KMS-11 (cell line): ENCODE measurements at regions not wholly inside any gene's neighbourhood (a gene's known extent, or its start where the extent isn't known, plus 50 kb on each side); places are given as distances from the start of the nearest gene placed in this dataset.

Experiments
- H2AFZ ChIP-seq: fragments of 200-600 bp; sonication (generic); 2 replicates; pipeline ENCODE4 v1.6.1; 2016; ENCODE audit warnings: antibody characterized with exemption, mixed run types, low read depth
- H3K27ac ChIP-seq: fragments of 200-600 bp; sonication (generic); 2 replicates; pipeline ENCODE4 v1.6.1; 2016; ENCODE audit warnings: mild to moderate bottlenecking, mixed run types
- H3K27me3 ChIP-seq: fragments of 200-600 bp; sonication (generic); 2 replicates; pipeline ENCODE4 v1.6.1; 2017; ENCODE audit warnings: mild to moderate bottlenecking, low read depth, mixed run types, moderate library complexity; ENCODE audit not compliant: insufficient read depth
- H3K36me3 ChIP-seq: fragments of 200-600 bp; sonication (generic); 2 replicates; pipeline ENCODE4 v1.6.1; 2017; ENCODE audit warnings: mild to moderate bottlenecking, mixed run types; ENCODE audit not compliant: insufficient read depth
- H3K4me1 ChIP-seq: fragments of 200-600 bp; sonication (generic); 2 replicates; pipeline ENCODE4 v1.6.1; 2016; ENCODE audit warnings: mild to moderate bottlenecking, low read depth, mixed run types; ENCODE audit not compliant: poor library complexity, severe bottlenecking
- H3K4me2 ChIP-seq: fragments of 200-600 bp; sonication (generic); 2 replicates; pipeline ENCODE4 v1.7.0; 2016; ENCODE audit warnings: mild to moderate bottlenecking, mixed run types
- H3K4me3 ChIP-seq: fragments of 200-600 bp; sonication (generic); IDR thresholded peaks from 2 replicates; pipeline ENCODE4 v1.6.1; 2017; ENCODE audit warnings: low read depth, low read length, mixed read lengths; ENCODE audit not compliant: insufficient read depth
- H3K79me2 ChIP-seq: fragments of 200-600 bp; sonication (generic); 2 replicates; pipeline ENCODE4 v1.6.1; 2016; ENCODE audit warnings: low read depth, mixed run types; ENCODE audit not compliant: insufficient read depth
- H3K9ac ChIP-seq: fragments of 200-600 bp; sonication (generic); 2 replicates; pipeline ENCODE4 v1.6.1; 2016; ENCODE audit warnings: mild to moderate bottlenecking, mixed run types
- H4K20me1 ChIP-seq: fragments of 200-600 bp; sonication (generic); 2 replicates; pipeline ENCODE4 v1.6.1; 2016; ENCODE audit warnings: mild to moderate bottlenecking, mixed run types; ENCODE audit not compliant: insufficient read depth
- TF ChIP-seq, protein P1 (sequence below): fragments of 200-600 bp; sonication (generic); conservative IDR thresholded peaks from 2 replicates; pipeline ENCODE4 v1.6.1; 2017; ENCODE audit warnings: low read depth, mild to moderate bottlenecking, antibody characterized with exemption, low read length, moderate library complexity, mixed read lengths

DNA sequence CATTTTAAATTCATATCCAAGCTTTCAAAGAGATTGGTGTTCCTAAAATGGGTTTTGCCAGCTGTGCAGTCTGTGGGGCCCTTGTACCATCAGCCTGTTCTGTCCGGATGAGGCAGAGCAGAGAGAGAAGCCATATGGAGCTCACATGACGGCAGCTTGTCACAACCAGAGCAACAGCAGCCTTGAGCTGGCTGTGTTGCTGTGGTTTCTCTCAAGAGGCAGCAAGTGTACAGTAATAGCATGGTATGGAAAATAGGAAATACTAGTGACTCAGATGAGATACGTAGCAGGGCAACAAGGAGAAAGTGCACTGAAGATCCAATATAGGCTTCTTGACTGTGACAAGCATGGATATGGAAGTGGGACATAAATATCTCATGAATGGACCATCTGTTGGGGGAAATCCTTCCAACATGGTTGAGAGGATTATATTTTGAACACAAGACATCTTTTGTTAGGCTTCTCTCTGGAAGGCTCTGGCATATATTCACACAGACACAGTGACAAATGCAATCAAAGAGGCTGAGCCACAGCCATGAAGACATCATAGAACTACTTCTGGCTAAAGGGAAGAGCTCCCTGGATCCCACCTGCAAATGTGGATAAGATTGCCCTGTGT lies 251.0 kb upstream of the TAC1 start:
- TF ChIP-seq, protein P1, sequence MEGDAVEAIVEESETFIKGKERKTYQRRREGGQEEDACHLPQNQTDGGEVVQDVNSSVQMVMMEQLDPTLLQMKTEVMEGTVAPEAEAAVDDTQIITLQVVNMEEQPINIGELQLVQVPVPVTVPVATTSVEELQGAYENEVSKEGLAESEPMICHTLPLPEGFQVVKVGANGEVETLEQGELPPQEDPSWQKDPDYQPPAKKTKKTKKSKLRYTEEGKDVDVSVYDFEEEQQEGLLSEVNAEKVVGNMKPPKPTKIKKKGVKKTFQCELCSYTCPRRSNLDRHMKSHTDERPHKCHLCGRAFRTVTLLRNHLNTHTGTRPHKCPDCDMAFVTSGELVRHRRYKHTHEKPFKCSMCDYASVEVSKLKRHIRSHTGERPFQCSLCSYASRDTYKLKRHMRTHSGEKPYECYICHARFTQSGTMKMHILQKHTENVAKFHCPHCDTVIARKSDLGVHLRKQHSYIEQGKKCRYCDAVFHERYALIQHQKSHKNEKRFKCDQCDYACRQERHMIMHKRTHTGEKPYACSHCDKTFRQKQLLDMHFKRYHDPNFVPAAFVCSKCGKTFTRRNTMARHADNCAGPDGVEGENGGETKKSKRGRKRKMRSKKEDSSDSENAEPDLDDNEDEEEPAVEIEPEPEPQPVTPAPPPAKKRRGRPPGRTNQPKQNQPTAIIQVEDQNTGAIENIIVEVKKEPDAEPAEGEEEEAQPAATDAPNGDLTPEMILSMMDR: no peak
- H3K4me3 ChIP-seq: no peak overlapping the region
- H3K27ac ChIP-seq: no peak overlapping the region
- no peaks in the 10 kb centered on the region for H3K36me3 ChIP-seq
- H3K4me2 ChIP-seq: no peak overlapping the region
- no peaks in the 10 kb centered on the region for H3K79me2 ChIP-seq
- H3K4me1 ChIP-seq: no peaks in the 10 kb centered on the region
- H3K27me3 ChIP-seq: no peaks in the 10 kb centered on the region
- no peaks in the 10 kb centered on the region for H4K20me1 ChIP-seq
- H3K9ac ChIP-seq: no peak overlapping the region
- H2AFZ ChIP-seq: no peak overlapping the region

DNA sequence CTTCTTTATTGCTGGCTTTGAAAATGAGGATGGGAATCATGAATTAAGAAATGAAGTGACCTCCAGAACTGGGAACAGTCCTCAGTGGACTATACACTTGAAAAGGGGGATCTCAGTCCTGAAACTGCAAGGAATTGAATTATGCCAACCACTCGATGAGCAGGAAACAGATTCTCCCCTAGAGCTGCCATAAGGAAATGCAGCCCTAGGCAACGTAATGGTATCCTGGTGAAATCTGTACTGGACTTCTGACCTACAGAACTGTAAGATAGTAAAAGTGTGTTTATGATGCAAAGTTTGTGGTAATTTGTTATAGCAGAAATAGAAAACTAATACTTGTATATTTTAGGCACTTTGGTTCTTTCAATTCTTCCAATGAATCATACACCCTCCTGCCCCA lies 236.4 kb upstream of the TAC1 start:
- Histone ChIP-seq H4K20me1 (no peaks in the 10 kb centered on the region), H3K36me3 (no peaks in the 10 kb centered on the region), H3K4me3 (no peak overlapping the region), H3K4me1 (no peaks in the 10 kb centered on the region), H2AFZ (no peak overlapping the region), H3K4me2 (no peak overlapping the region), H3K79me2 (no peaks in the 10 kb centered on the region), H3K27me3 (no peaks in the 10 kb centered on the region), H3K9ac (no peak overlapping the region), H3K27ac (no peak overlapping the region)
- TF ChIP-seq, protein P1: no peak

DNA sequence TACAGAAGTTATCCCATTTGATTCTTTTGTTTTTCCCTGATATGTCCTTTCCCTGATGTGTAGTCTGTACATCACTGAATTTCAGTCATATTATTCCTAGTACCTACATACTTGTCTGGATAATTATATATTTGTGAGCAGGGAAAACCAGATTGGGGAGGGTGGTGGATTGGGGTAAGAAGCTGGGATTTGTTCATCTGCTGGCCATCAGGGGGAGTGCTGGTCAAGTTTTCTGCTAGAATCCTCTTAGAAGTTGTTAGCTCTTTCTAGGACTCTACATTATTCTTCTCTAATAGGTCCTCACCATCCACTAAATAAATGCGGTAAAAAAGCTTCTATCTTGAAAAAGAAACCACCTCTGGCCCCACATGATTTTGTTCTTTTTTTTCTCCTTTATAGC lies 232.7 kb upstream of the TAC1 start:
- Histone ChIP-seq H3K4me2 (no peak overlapping the region), H3K27me3 (no peaks in the 10 kb centered on the region), H3K27ac (no peak overlapping the region), H3K36me3 (no peaks in the 10 kb centered on the region), H3K9ac (no peak overlapping the region), H3K4me3 (no peak overlapping the region), H2AFZ (no peak overlapping the region), H4K20me1 (no peaks in the 10 kb centered on the region), H3K79me2 (no peaks in the 10 kb centered on the region), H3K4me1 (no peaks in the 10 kb centered on the region)
- TF ChIP-seq, protein P1: peak; percentile 63

DNA sequence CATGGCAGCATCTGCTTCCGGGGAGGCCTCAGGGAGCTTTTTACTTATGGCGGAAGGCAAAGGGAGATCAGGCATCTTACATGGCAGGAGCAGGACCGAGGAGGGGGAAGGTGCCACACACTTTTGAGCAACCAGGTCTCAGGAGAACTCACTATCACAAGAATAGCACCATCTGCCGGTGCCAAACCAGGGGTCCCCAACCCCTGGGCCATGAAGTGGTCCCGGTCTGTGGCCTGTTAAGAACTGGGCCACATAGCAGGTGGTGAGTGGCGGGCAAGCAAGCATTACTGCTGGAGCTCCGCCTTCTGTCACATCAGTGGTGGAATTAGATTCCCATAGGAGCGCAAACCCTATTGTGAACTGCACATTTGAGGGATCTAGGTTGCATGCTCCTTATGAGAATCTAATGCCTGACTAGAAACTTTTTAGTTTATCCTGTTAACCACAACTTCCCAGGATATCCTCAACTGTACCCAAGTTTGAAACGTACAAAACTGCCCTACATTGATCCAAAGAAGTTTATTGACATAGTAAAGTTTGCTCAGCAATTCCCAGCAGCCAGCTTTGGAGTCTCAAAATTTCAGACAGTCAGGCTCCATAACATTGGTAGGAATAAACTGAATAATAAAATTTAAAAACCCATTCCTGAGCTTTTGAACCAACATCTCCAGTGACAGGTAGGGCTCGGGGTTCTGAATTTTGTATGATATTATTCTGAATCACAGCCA lies 228.4 kb upstream of the TAC1 start:
- no peak overlapping the region for H3K4me2 ChIP-seq
- no peaks in the 10 kb centered on the region for H3K79me2 ChIP-seq
- no peaks in the 10 kb centered on the region for H3K36me3 ChIP-seq
- H3K4me1 ChIP-seq: peaks cover 11% of the 10 kb centered on the region
- TF ChIP-seq, protein P1: no peak
- H3K27me3 ChIP-seq: no peaks in the 10 kb centered on the region
- H3K27ac ChIP-seq: no peak overlapping the region
- H4K20me1 ChIP-seq: no peaks in the 10 kb centered on the region
- H2AFZ ChIP-seq: no peak overlapping the region
- H3K4me3 ChIP-seq: no peak overlapping the region
- no peak overlapping the region for H3K9ac ChIP-seq
